Neural progenitor cell (in vitro differentiated cells): ENCODE measurements at regions not wholly inside any gene's neighbourhood (a gene's known extent, or its start where the extent isn't known, plus 50 kb on each side); places are given as distances from the start of the nearest gene placed in this dataset.

ENCODE experiments used
- CTCF ChIP-seq: fragments of 200-600 bp; sonication (generic); IDR thresholded peaks from 2 replicates; pipeline ENCODE4 v1.5.1; 2017; ENCODE audit warnings: antibody characterized with exemption, mild to moderate bottlenecking
- EZH2 ChIP-seq: fragments of 200-600 bp; sonication (generic); IDR thresholded peaks from 2 replicates; pipeline ENCODE4 v1.6.1; 2017; ENCODE audit warnings: antibody characterized with exemption, mild to moderate bottlenecking, moderate library complexity

- TF ChIP-seq CTCF (no peak), EZH2 (no peak)
Observed at GRCh38 chr17:77487211-77487629, 346.5 kb downstream of the SEC14L1 start.
